Activated T-helper 2 cell treated with anti-CD3 and anti-CD28 coated beads, Interferon-gamma antibody, Interleukin-2, Interleukin-4, amounts not matched to agents 10 μg/mL and 5 μg/mL and 100 μg/mL, durations not matched to agents 14 hours and 24 hours and 36 hours (primary cell): ENCODE measurements at regions not wholly inside any gene's neighbourhood (a gene's known extent, or its start where the extent isn't known, plus 50 kb on each side); places are given as distances from the start of the nearest gene placed in this dataset.
"Not testable (repeated sequence)": the region's sequence is repeated elsewhere in the genome, so short reads cannot be mapped to it uniquely, and the experiment has no call there.

Source experiments
- DNase-seq: peaks from one replicate; pipeline ENCODE4 v3.0.0; 2021; ENCODE audit warnings: low spot score
- H3K27ac Mint-ChIP-seq: one replicate; pipeline ENCODE4 v1.8.0; 2021; ENCODE audit warnings: mixed read lengths
- H3K27me3 Mint-ChIP-seq: one replicate; pipeline ENCODE4 v1.8.0; 2021; ENCODE audit warnings: low read depth, mixed read lengths
- H3K36me3 Mint-ChIP-seq: one replicate; pipeline ENCODE4 v1.8.0; 2021; ENCODE audit warnings: low read depth, mixed read lengths
- H3K4me1 Mint-ChIP-seq: one replicate; pipeline ENCODE4 v1.8.0; 2021; ENCODE audit warnings: low read depth, mixed read lengths
- H3K4me3 Mint-ChIP-seq: one replicate; pipeline ENCODE4 v1.8.0; 2021; ENCODE audit warnings: low read depth, mild to moderate bottlenecking, moderate library complexity, mixed read lengths
- H3K9me3 Mint-ChIP-seq: one replicate; pipeline ENCODE4 v1.8.0; 2021; ENCODE audit warnings: mixed read lengths
- intact Hi-C: fragments of 100-400 bp; cut with micrococcal nuclease; formaldehyde crosslinking; loops from one replicate; pipeline ENCODE4 v1.15.1; 2023

GRCh38 chr13:80533175-80533574, 192.2 kb upstream of the SPRY2 start:
- no peaks in the 10 kb centered on the region for H3K36me3 Mint-ChIP-seq
- no peaks in the 10 kb centered on the region for H3K27me3 Mint-ChIP-seq
- peaks cover 11% of the 10 kb centered on the region for H3K9me3 Mint-ChIP-seq
- no peak overlapping the region for H3K27ac Mint-ChIP-seq
- no peak overlapping the region for H3K4me3 Mint-ChIP-seq
- no peaks in the 10 kb centered on the region for H3K4me1 Mint-ChIP-seq
- no peak for DNase-seq
- intact Hi-C loops: no loop called here

- Mint-ChIP-seq H3K4me3 (no peak overlapping the region), H3K27ac (no peak overlapping the region), H3K36me3 (no peaks in the 10 kb centered on the region), H3K4me1 (no peaks in the 10 kb centered on the region), H3K9me3 (peaks cover 11% of the 10 kb centered on the region), H3K27me3 (no peaks in the 10 kb centered on the region)
- intact Hi-C loops: no loop called here
- DNase-seq: no peak
Observed at GRCh38 chr13:80530902-80531301, 190.0 kb upstream of the SPRY2 start.

- no peaks in the 10 kb centered on the region for H3K36me3 Mint-ChIP-seq
- H3K4me3 Mint-ChIP-seq: no peak overlapping the region
- H3K27me3 Mint-ChIP-seq: no peaks in the 10 kb centered on the region
- no peak for DNase-seq
- no peak overlapping the region for H3K27ac Mint-ChIP-seq
- no peaks in the 10 kb centered on the region for H3K4me1 Mint-ChIP-seq
- H3K9me3 Mint-ChIP-seq: peaks cover 11% of the 10 kb centered on the region
- intact Hi-C loops: no loop called here
Observed at GRCh38 chr13:80530191-80530590, 189.3 kb upstream of the SPRY2 start.

- Mint-ChIP-seq H3K4me3 (no peak overlapping the region), H3K4me1 (no peaks in the 10 kb centered on the region), H3K9me3 (peaks cover 11% of the 10 kb centered on the region), H3K36me3 (no peaks in the 10 kb centered on the region), H3K27ac (no peak overlapping the region), H3K27me3 (no peaks in the 10 kb centered on the region)
- intact Hi-C loops: no loop called here
- no peak for DNase-seq
Observed at GRCh38 chr13:80529734-80530133, 188.8 kb upstream of the SPRY2 start.

- intact Hi-C loops: no loop called here
- Mint-ChIP-seq H3K36me3 (no peaks in the 10 kb centered on the region), H3K27me3 (no peaks in the 10 kb centered on the region), H3K4me3 (no peak overlapping the region), H3K4me1 (no peaks in the 10 kb centered on the region), H3K27ac (no peak overlapping the region), H3K9me3 (peaks cover 11% of the 10 kb centered on the region)
- DNase-seq: no peak
Observed at GRCh38 chr13:80528733-80529132, 187.8 kb upstream of the SPRY2 start.

GRCh38 chr13:80527400-80527799, 186.5 kb upstream of the SPRY2 start:
- no peaks in the 10 kb centered on the region for H3K4me1 Mint-ChIP-seq
- H3K4me3 Mint-ChIP-seq: no peak overlapping the region
- peaks cover 11% of the 10 kb centered on the region for H3K9me3 Mint-ChIP-seq
- no peak for DNase-seq
- intact Hi-C loops: no loop called here
- no peak overlapping the region for H3K27ac Mint-ChIP-seq
- H3K36me3 Mint-ChIP-seq: no peaks in the 10 kb centered on the region
- H3K27me3 Mint-ChIP-seq: no peaks in the 10 kb centered on the region

- H3K36me3 Mint-ChIP-seq: no peaks in the 10 kb centered on the region
- H3K27me3 Mint-ChIP-seq: no peaks in the 10 kb centered on the region
- H3K4me3 Mint-ChIP-seq: no peak overlapping the region
- H3K27ac Mint-ChIP-seq: no peak overlapping the region
- DNase-seq: no peak
- intact Hi-C loops: no loop called here
- H3K9me3 Mint-ChIP-seq: no peaks in the 10 kb centered on the region
- H3K4me1 Mint-ChIP-seq: no peaks in the 10 kb centered on the region
Observed at GRCh38 chr13:80524447-80525215, 183.7 kb upstream of the SPRY2 start.

GRCh38 chr13:80523134-80523533, 182.2 kb upstream of the SPRY2 start:
- no peaks in the 10 kb centered on the region for H3K4me1 Mint-ChIP-seq
- no peak overlapping the region for H3K27ac Mint-ChIP-seq
- intact Hi-C loops: no loop called here
- DNase-seq: no peak
- H3K9me3 Mint-ChIP-seq: peaks cover 2% of the 10 kb centered on the region
- H3K36me3 Mint-ChIP-seq: no peaks in the 10 kb centered on the region
- H3K27me3 Mint-ChIP-seq: no peaks in the 10 kb centered on the region
- no peak overlapping the region for H3K4me3 Mint-ChIP-seq

- H3K9me3 Mint-ChIP-seq, H3K4me1 Mint-ChIP-seq, H3K36me3 Mint-ChIP-seq, H3K27ac Mint-ChIP-seq, H3K4me3 Mint-ChIP-seq, H3K27me3 Mint-ChIP-seq, DNase-seq, intact Hi-C loops: not testable (repeated sequence)
Observed at GRCh38 chr13:80522463-80522862, 181.5 kb upstream of the SPRY2 start.

- Mint-ChIP-seq H3K36me3 (no peaks in the 10 kb centered on the region), H3K27ac (no peak overlapping the region), H3K4me1 (no peaks in the 10 kb centered on the region), H3K27me3 (no peaks in the 10 kb centered on the region), H3K4me3 (no peak overlapping the region), H3K9me3 (peaks cover 5% of the 10 kb centered on the region)
- DNase-seq: no peak
- intact Hi-C loops: no loop called here
Observed at GRCh38 chr13:80516818-80517348, 176.0 kb upstream of the SPRY2 start.

GRCh38 chr13:80515296-80515695, 174.4 kb upstream of the SPRY2 start:
- H3K4me1 Mint-ChIP-seq: no peaks in the 10 kb centered on the region
- DNase-seq: no peak
- H3K4me3 Mint-ChIP-seq: no peak overlapping the region
- H3K27me3 Mint-ChIP-seq: no peaks in the 10 kb centered on the region
- intact Hi-C loops: no loop called here
- H3K9me3 Mint-ChIP-seq: peaks cover 5% of the 10 kb centered on the region
- H3K36me3 Mint-ChIP-seq: no peaks in the 10 kb centered on the region
- no peak overlapping the region for H3K27ac Mint-ChIP-seq

GRCh38 chr13:80513196-80513595, 172.3 kb upstream of the SPRY2 start:
- DNase-seq: no peak
- no peaks in the 10 kb centered on the region for H3K36me3 Mint-ChIP-seq
- no peak overlapping the region for H3K4me3 Mint-ChIP-seq
- intact Hi-C loops: no loop called here
- no peaks in the 10 kb centered on the region for H3K4me1 Mint-ChIP-seq
- no peaks in the 10 kb centered on the region for H3K27me3 Mint-ChIP-seq
- no peak overlapping the region for H3K27ac Mint-ChIP-seq
- peaks cover 4% of the 10 kb centered on the region for H3K9me3 Mint-ChIP-seq

- Mint-ChIP-seq H3K36me3 (no peaks in the 10 kb centered on the region), H3K27me3 (no peaks in the 10 kb centered on the region), H3K4me1 (no peaks in the 10 kb centered on the region), H3K9me3 (peaks cover 10% of the 10 kb centered on the region), H3K4me3 (no peak overlapping the region), H3K27ac (no peak overlapping the region)
- intact Hi-C loops: no loop called here
- DNase-seq: no peak
Observed at GRCh38 chr13:80510686-80511085, 169.8 kb upstream of the SPRY2 start.
